Endothelial cell of umbilical vein (primary cell): ENCODE measurements at regions not wholly inside any gene's neighbourhood (a gene's known extent, or its start where the extent isn't known, plus 50 kb on each side); places are given as distances from the start of the nearest gene placed in this dataset.

Experiments used
- CTCF ChIP-seq, 2 donors: IDR thresholded peaks; 1 replicate in 1 of 2; 2 replicates in 1 of 2; pipeline ENCODE4 v1.5.1; 2011; ENCODE audit warnings: low read length in 2 of 2, mild to moderate bottlenecking in 2 of 2, moderate library complexity in 2 of 2, control low read depth in 1 of 2, inconsistent platforms in 1 of 2, low read depth in 1 of 2; ENCODE audit not compliant: insufficient read depth in 1 of 2; ENCODE audit errors: extremely low read depth in 1 of 2
- GATA2 ChIP-seq: IDR thresholded peaks from 2 replicates; pipeline ENCODE4 v1.7.0; 2011; ENCODE audit warnings: low read depth, mild to moderate bottlenecking, moderate library complexity, mixed read lengths, low read length; ENCODE audit not compliant: insufficient read length, insufficient read depth
- JUN ChIP-seq: IDR thresholded peaks from 2 replicates; pipeline ENCODE4 v1.6.1; 2011; ENCODE audit warnings: borderline replicate concordance, low read depth; ENCODE audit not compliant: insufficient read length, insufficient read depth
- POLR2A ChIP-seq: IDR thresholded peaks from 2 replicates; pipeline ENCODE4 v1.6.1; 2012; ENCODE audit warnings: low read depth, mild to moderate bottlenecking, control low read depth, low read length
- POLR2AphosphoS5 ChIP-seq: IDR thresholded peaks from 2 replicates; pipeline ENCODE4 v1.6.1; 2012; ENCODE audit warnings: low read depth, mild to moderate bottlenecking, control low read depth, low read length, moderate library complexity; ENCODE audit not compliant: insufficient read depth

GRCh38 chr3:181487236-181487978 lies 224.3 kb upstream of the SOX2 start:
- no peak for TF ChIP-seq JUN
- no peak for TF ChIP-seq CTCF (IDR thresholded peaks at IDR 0.05; ENCODE audit: extremely low read depth in 1 of 2, insufficient read depth in 1 of 2, low read depth in 1 of 2, low read length in 2 of 2)
- TF ChIP-seq GATA2, result no peak
- no peak for TF ChIP-seq POLR2A
- no peak for TF ChIP-seq POLR2AphosphoS5
